GM12865 (cell line): ENCODE measurements at regions not wholly inside any gene's neighbourhood (a gene's known extent, or its start where the extent isn't known, plus 50 kb on each side); places are given as distances from the start of the nearest gene placed in this dataset.
"Not testable (repeated sequence)": the region's sequence is repeated elsewhere in the genome, so short reads cannot be mapped to it uniquely, and the experiment has no call there.

ENCODE experiments used
- DNase-seq: peaks from one replicate; pipeline ENCODE4 v3.0.0; 2010; ENCODE audit warnings: low read depth
- H3K4me3 ChIP-seq: 2 replicates; pipeline ENCODE4 v1.5.1; 2011; ENCODE audit warnings: mild to moderate bottlenecking, low read depth, low read length, control low read depth
- TF ChIP-seq, protein P1 (sequence below): IDR thresholded peaks from 2 replicates; pipeline ENCODE4 v1.5.1; 2011; ENCODE audit warnings: low read length, control low read depth, low read depth, inconsistent platforms; ENCODE audit not compliant: insufficient read depth; ENCODE audit errors: missing control alignments

DNA sequence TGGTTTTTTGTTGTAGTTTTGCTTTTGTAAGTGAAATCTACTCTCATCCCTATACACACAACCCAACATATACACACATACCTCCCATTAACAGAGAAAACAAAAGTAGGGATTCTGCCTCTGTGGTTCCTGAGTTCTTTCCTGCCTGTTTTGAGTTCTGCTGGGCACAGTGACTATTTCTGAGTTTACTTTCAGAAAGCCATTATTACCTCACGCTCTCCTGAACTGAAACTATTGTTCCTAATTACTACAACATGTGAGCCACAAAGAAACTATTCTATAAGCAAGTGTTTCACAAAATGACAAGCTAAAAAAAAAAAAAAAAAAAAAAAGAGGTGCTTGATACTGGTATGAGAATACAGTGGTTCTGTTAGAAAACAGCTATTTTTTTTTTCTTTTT lies 110.9 kb downstream of the ALG10B start:
- no peak overlapping the region for H3K4me3 ChIP-seq
- peak; percentile 2 for DNase-seq
- TF ChIP-seq, protein P1, sequence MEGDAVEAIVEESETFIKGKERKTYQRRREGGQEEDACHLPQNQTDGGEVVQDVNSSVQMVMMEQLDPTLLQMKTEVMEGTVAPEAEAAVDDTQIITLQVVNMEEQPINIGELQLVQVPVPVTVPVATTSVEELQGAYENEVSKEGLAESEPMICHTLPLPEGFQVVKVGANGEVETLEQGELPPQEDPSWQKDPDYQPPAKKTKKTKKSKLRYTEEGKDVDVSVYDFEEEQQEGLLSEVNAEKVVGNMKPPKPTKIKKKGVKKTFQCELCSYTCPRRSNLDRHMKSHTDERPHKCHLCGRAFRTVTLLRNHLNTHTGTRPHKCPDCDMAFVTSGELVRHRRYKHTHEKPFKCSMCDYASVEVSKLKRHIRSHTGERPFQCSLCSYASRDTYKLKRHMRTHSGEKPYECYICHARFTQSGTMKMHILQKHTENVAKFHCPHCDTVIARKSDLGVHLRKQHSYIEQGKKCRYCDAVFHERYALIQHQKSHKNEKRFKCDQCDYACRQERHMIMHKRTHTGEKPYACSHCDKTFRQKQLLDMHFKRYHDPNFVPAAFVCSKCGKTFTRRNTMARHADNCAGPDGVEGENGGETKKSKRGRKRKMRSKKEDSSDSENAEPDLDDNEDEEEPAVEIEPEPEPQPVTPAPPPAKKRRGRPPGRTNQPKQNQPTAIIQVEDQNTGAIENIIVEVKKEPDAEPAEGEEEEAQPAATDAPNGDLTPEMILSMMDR = no peak

DNA sequence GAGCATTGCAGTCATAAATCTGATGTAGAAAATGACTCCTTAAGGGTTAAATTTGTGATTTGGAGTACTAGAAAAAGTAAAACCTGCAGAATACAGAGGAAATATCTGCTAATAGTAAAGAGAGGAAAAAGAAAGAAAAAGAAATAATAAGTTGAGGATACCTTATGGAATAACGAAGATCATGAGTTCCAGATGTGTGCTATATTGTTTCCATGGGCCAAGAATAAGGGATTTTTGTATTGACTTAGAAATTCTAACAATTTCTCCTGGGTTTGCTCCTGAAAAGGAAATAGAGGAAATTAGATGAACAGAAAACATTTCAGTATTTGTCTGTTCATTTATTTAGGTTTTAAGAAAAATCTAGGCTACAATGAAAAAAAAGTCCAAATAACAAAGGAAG lies 115.3 kb downstream of the ALG10B start:
- TF ChIP-seq, protein P1 = no peak
- DNase-seq = no peak
- no peak overlapping the region for H3K4me3 ChIP-seq

DNA sequence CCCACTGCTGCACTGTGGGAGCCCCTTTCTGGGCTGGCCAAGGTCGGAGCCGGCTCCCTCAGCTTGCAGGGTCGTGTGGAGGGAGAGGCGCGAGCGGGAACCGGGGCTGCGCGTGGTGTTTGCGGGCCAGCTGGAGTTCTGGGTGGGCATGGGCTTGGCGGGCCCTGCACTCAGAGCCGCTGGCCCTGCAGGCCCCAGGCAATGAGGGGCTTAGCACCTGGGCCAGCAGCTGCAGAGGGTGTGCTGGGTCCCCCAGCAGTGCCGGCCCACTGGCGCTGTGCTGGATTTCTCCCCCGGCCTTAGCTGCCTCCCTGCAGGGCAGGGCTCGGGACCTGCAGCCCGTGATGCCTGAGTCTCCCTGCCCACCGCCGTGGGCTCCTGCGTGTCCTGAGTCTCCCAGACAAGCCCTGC lies 125.3 kb downstream of the ALG10B start:
- DNase-seq, H3K4me3 ChIP-seq: not testable (repeated sequence)

- TF ChIP-seq, protein P1 = no peak
- no peak for DNase-seq
- no peak overlapping the region for H3K4me3 ChIP-seq
These were observed 128.5 kb downstream of the ALG10B start for GRCh38 chr12:38445040-38445439.

GRCh38 chr12:38448991-38449390 lies 132.4 kb downstream of the ALG10B start:
- no peak for DNase-seq
- TF ChIP-seq, protein P1 = no peak
- no peak overlapping the region for H3K4me3 ChIP-seq

DNA sequence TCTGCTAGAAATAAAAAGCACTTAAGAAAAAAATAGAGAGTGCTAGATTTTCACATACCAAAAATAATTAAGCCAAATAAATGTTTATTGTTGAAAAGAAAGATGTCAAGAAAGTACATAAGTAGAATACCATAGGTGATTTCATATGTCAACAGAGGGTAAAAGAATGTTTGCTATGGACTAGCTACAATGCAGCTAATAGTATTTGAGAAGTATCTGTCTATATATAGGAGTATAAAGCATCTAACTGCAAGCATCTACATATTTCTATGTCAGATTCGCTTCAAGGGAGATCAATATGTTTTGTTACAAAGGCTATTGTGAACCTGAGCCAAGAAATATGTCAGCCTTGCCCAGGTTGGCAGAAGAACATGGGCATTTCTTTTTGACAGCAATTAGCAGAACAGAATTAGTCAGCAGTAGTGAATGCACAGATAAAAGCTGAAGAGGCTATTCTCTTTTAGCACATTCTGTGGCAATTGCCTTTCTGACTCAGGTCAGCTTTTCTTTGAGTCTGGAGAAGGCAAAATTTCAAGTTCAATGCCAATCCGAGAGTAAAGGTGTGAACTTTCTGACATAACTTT lies 140.1 kb downstream of the ALG10B start:
- TF ChIP-seq, protein P1 = no peak
- no peak for DNase-seq
- H3K4me3 ChIP-seq = no peak overlapping the region

DNA sequence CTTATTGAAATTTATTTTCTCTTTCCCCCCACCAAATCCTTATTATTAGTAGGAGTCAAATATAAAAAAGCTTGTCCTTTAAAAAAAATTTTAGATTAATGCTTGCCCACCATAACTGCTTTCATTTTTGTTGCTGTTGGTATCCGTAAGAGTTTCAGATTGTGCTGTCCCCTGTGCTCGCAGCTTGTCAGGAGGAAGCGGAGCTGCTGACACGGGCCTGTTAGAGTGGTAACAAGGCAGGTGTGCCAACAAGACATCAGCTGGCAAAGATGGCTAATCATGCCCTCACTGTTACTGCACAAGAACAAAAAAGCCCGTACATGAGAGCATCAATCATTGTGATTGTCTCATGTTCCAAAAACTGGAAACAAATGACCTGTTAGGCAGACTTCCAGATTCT lies 148.4 kb downstream of the ALG10B start:
- peak; percentile 39 for DNase-seq
- TF ChIP-seq, protein P1 = no peak
- no peak overlapping the region for H3K4me3 ChIP-seq
